ENCODE measurements at regions not wholly inside any gene's neighbourhood (a gene's known extent, or its start where the extent isn't known, plus 50 kb on each side); places are given as distances from the start of the nearest gene placed in this dataset.

- TF ChIP-seq HDAC8 (tag; IDR thresholded peaks at IDR 0.05), result peak; percentile 96
- TF ChIP-seq KDM2B (CRISPR knock-in tag; IDR thresholded peaks at IDR 0.05), result peak; percentile 99
- TF ChIP-seq ZNF318 (IDR thresholded peaks at IDR 0.05; ENCODE audit: borderline replicate concordance in 1 of 2, low read depth in 1 of 2), result 0 out of 4 replicates have a peak, but pooled peaks of 1 of the 2 experiments have one; percentile 49
- TF ChIP-seq POLR2AphosphoS5 (IDR thresholded peaks at IDR 0.05; ENCODE audit: control insufficient read depth, insufficient read depth, low read depth, low read length), result peak; percentile 96
- TF ChIP-seq ZNF175 (CRISPR knock-in tag; IDR thresholded peaks at IDR 0.05; ENCODE audit: low read depth), result peak; percentile 99
- TF ChIP-seq NR2F6 (CRISPR knock-in tag; IDR thresholded peaks at IDR 0.05), result peak; percentile 94
- TF ChIP-seq MTA3 (IDR thresholded peaks at IDR 0.05; ENCODE audit: borderline replicate concordance), result peak; percentile 87; the same call in 1 of the 2 replicates
- TF ChIP-seq ZNF584 (CRISPR knock-in tag; IDR thresholded peaks at IDR 0.05; ENCODE audit: low read depth), result peak; percentile 99
- 0 out of 2 replicates have a peak, but pooled peaks have one; percentile 52 for TF ChIP-seq TOE1 (IDR thresholded peaks at IDR 0.05; ENCODE audit: borderline replicate concordance)
- TF ChIP-seq TOE1 (CRISPR knock-in tag; IDR thresholded peaks at IDR 0.05; ENCODE audit: borderline replicate concordance, low read depth), result no peak
- peak; percentile 83; the same call in 1 of the 2 replicates for TF ChIP-seq ZBED1 (IDR thresholded peaks at IDR 0.05)
- peak; percentile 91 for TF ChIP-seq L3MBTL2 (IDR thresholded peaks at IDR 0.05)
- TF ChIP-seq PHF20 (IDR thresholded peaks at IDR 0.05; ENCODE audit: partially characterized antibody), result peak; percentile 51
- peak; percentile 98 for TF ChIP-seq CAMTA2 (CRISPR knock-in tag; conservative IDR thresholded peaks at IDR 0.05)
- TF ChIP-seq NFXL1 (CRISPR knock-in tag; IDR thresholded peaks at IDR 0.05), result peak; percentile 95
- peak; percentile 97 for TF ChIP-seq NUFIP1 (IDR thresholded peaks at IDR 0.05; ENCODE audit: partially characterized antibody)
- TF ChIP-seq ZNF778 (CRISPR knock-in tag; IDR thresholded peaks at IDR 0.05), result peak; percentile 98
- TF ChIP-seq SNAPC5 (CRISPR knock-in tag; IDR thresholded peaks at IDR 0.05), result peak; percentile 80
- peak; percentile 97 for TF ChIP-seq TCFL5 (CRISPR knock-in tag; conservative IDR thresholded peaks at IDR 0.05)
These were observed 1057.0 kb upstream of the CNTN5 start (continued) for GRCh38 chr11:97963528-97964331.

All from K562 (cell line).